ENCODE measurements at regions not wholly inside any gene's neighbourhood (a gene's known extent, or its start where the extent isn't known, plus 50 kb on each side); places are given as distances from the start of the nearest gene placed in this dataset.

GRCh38 chr5:104606258-104606829 is 1043.8 kb upstream of the NUDT12 start:
- TF ChIP-seq POLR2A (IDR thresholded peaks at IDR 0.05) (no peak), CTCF (IDR thresholded peaks at IDR 0.05) (no peak), POLR2AphosphoS5 (IDR thresholded peaks at IDR 0.05) (no peak)
